Stomach (tissue), 8 donors: ENCODE measurements at regions not wholly inside any gene's neighbourhood (a gene's known extent, or its start where the extent isn't known, plus 50 kb on each side); places are given as distances from the start of the nearest gene placed in this dataset.
"Not testable (repeated sequence)": the region's sequence is repeated elsewhere in the genome, so short reads cannot be mapped to it uniquely, and the experiment has no call there.

Experiments used
- DNase-seq, 2 donors: peaks; one replicate each; pipeline versions ENCODE4 v3.0.0 to v3.0.0-alpha.2; 2013 to 2019
- H3K27ac ChIP-seq, 5 donors: fragments of 200-600 bp in 4 of 5; sonication (generic) in 4 of 5; one replicate each; pipeline ENCODE4 v1.5.1; 2013 to 2019; ENCODE audit warnings: mild to moderate bottlenecking in 1 of 5, moderate library complexity in 1 of 5
- H3K27me3 ChIP-seq, 3 donors: fragments of 200-600 bp; sonication (generic); one replicate each; pipeline ENCODE4 v1.5.1; 2017 to 2019; ENCODE audit warnings: mixed run types in 1 of 3
- H3K36me3 ChIP-seq, 4 donors: fragments of 200-600 bp; sonication (generic); 1 replicate in 3 of 4; 2 replicates in 1 of 4; pipeline ENCODE4 v1.5.1; 2016 to 2019
- H3K4me1 ChIP-seq, 4 donors: fragments of 200-600 bp; sonication (generic); one replicate each; pipeline ENCODE4 v1.5.1; 2016 to 2019
- H3K4me3 ChIP-seq, 4 donors: fragments of 200-600 bp; sonication (generic) in 3 of 4; one replicate each; pipeline ENCODE4 v1.5.1; 2016 to 2019; ENCODE audit warnings: mild to moderate bottlenecking in 1 of 4
- H3K9me3 ChIP-seq, 4 donors: fragments of 200-600 bp; sonication (generic); one replicate each; pipeline ENCODE4 v1.5.1; 2016 to 2019
- WGBS, 5 donors: extraction: QIAGEN DNeasy Blood & Tissue Kit in 3 of 5; methylation state at CpG; one replicate each; pipeline versions ENCODE4 v1.1.5 to v1.1.7; 2013 to 2018; 5-methylcytosine and 5-hydroxymethylcytosine counted together
- intact Hi-C: fragments of 100-400 bp; cut with DNase I; formaldehyde crosslinking; loops from one replicate; pipeline ENCODE4 v1.15.1; 2023; ENCODE audit warnings: low total_unique reads
- donor health status: healthy with polysubstance abuse.
- donor health status: Bipolar disorder and iron deficiency.
- donor health status: healthy.

DNA sequence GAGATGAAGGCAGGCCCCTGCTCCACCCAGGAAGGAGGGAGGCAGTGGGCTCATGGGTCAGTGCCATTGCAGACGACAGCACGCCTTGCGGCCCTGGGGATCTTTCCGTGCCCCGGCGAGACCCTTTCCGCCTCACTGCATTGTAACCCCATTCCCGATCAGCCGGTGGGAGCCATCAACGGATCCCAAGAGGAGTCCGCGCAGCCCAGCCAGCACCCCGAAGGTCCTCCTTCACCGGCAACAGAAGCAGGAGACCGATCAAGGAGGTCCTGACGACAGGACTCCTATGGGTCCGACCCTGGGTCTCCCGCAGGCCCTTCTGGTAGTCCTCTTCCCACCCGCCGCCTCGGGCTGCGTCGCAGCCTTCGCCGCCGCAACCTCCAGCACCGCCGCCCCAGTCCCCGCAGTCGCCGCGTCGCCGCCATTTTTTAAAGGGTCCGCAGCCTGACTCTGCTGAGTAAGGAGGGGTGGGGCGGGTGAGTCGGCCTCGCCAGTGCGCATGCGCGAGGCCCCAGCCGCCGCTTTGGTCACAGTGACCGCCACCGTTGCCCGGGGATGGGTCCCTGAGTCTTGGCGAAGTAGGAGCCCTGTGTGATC, 1417.0 kb upstream of the PCDH10 start:
- H3K9me3 ChIP-seq: peaks cover 0 to 18% (median 9%) of the 10 kb centered on the region in 4 donors
- intact Hi-C loops, H3K4me1 ChIP-seq, H3K4me3 ChIP-seq, H3K36me3 ChIP-seq, H3K27me3 ChIP-seq, DNase-seq, H3K27ac ChIP-seq: not testable (repeated sequence)
- 97 to 99% (median 98%) methylated on average over 10 to 34 of the region's 47 CpGs for WGBS, 5 donors

DNA sequence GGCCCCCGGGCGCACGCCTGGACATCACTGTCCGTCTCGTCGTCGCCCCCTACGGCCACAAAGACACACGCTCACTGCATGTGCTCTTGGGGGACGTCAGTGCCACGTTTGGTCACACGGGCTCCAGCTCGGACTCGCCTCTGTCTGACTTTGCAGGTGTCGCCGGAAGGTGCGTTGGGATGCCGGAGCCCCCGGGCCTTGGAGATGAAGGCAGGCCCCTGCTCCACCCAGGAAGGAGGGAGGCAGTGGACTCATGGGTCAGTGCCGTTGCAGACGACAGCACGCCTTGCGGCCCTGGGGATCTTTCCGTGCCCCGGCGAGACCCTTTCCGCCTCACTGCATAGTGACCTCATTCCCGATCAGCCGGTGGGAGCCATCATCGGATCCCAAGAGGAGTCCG, 1414.8 kb upstream of the PCDH10 start:
- H3K4me3 ChIP-seq, H3K27me3 ChIP-seq, intact Hi-C loops, DNase-seq, H3K27ac ChIP-seq, H3K36me3 ChIP-seq, H3K4me1 ChIP-seq: not testable (repeated sequence)
- 71 to 98% (median 97%) methylated on average over 5 to 23 of the region's 31 CpGs; no CpG with 5 or more reads in 1 of the 5 donors for WGBS, 5 donors
- H3K9me3 ChIP-seq: peaks cover 0 to 15% (median 7%) of the 10 kb centered on the region in 4 donors

DNA sequence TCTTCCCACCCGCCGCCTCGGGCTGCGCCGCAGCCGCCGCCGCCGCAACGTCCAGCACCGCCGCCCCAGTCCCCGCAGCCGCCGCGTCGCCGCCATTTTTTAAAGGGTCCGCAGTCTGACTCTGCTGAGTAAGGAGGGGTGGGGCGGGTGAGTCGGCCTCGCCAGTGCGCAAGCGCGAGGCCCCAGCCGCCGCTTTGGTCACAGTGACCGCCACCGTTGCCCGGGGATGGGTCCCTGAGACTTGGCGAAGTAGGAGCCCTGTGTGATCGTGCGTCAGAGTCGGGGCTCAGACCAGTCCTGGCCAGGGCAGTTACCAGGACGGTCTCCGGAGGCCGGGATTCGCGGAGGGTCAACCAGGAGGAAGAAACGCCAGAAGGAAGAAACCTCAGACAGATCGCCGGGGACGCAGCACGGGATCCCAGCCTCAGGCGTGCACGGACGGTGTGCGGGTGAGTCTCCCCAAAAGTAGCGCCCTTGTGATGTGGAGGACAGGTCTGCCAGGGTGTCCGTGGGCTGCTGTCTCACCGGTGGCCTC, 1414.2 kb upstream of the PCDH10 start:
- intact Hi-C loops, H3K27me3 ChIP-seq, H3K9me3 ChIP-seq, DNase-seq, H3K27ac ChIP-seq, H3K36me3 ChIP-seq, H3K4me1 ChIP-seq, H3K4me3 ChIP-seq: not testable (repeated sequence)
- WGBS, 5 donors: 89 to 98% (median 94%) methylated on average over 13 to 43 of the region's 51 CpGs

DNA sequence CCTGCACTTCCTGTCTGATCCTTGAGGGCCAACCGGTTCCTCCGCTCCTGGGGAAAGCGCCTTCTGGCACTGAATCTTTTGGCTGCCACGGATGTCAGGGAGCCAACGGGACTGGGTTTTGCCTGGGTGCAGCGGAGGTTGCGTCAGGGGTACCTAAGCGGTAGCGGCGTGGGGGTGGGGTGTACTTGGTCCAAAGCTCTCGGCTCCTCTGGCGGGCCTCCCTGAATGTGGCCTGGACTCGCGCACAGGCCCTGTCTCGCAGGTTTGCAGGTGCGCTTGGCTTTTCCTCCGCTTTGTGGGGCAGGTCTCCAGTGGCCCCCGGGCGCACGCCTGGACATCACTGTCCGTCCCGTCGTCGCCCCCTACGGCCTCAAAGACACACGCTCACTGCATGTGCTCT, 1410.1 kb upstream of the PCDH10 start:
- H3K4me1 ChIP-seq, H3K9me3 ChIP-seq, H3K36me3 ChIP-seq, H3K27me3 ChIP-seq, H3K27ac ChIP-seq, intact Hi-C loops, H3K4me3 ChIP-seq, DNase-seq: not testable (repeated sequence)
- 94 to 96% (median 95%) methylated on average over 13 to 18 of the region's 26 CpGs; no CpG with 5 or more reads in 2 of the 5 donors for WGBS, 5 donors

DNA sequence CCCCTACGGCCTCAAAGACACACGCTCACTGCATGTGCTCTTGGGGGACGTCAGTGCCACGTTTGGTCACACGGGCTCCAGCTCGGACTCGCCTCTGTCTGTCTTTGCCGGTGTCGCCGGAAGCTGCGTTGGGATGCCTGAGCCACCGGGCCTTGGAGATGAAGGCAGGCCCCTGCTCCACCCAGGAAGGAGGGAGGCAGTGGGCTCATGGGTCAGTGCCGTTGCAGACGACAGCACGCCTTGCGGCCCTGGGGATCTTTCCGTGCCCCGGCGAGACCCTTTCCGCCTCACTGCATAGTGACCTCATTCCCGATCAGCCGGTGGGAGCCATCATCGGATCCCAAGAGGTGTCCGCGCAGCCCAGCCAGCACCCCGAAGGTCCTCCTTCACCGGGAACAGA, 1407.3 kb upstream of the PCDH10 start:
- H3K27ac ChIP-seq, H3K4me3 ChIP-seq, H3K36me3 ChIP-seq, H3K27me3 ChIP-seq, intact Hi-C loops, H3K4me1 ChIP-seq, H3K9me3 ChIP-seq, DNase-seq: not testable (repeated sequence)
- WGBS, 5 donors: 99 to 100% methylated on average over 5 to 9 of the region's 27 CpGs; no CpG with 5 or more reads in 3 of the 5 donors

DNA sequence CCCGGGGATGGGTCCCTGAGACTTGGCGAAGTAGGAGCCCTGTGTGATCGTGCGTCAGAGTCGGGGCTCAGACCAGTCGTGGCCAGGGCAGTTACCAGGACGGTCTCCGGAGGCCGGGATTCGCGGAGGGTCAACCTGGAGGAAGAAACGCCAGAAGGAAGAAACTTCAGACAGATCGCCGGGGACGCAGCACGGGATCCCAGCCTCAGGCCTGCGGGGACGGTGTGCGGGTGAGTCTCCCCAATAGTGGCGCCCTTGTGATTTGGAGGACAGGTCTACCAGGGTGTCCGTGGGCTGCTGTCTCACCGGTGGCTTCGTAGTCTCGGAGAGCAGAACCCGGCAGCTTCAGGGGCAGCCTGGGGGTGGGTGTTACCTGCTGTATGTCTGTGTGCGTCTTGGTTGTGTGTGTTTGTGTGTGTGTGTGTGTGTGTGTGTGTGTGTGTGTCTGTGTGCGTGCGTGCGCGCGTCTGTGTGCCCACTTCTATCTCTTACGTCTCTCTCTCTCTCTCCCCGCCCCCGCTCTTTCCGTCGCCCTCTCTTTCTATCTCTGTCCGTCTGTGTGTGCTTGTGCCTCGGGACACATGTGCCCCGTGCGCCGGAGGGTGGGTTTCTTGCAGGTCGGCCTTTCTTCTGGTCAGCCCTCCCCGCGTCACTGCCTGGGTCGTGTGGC, 1406.4 kb upstream of the PCDH10 start:
- H3K27ac ChIP-seq, H3K9me3 ChIP-seq, H3K27me3 ChIP-seq, intact Hi-C loops, H3K4me1 ChIP-seq, H3K36me3 ChIP-seq, H3K4me3 ChIP-seq: not testable (repeated sequence)
- 90 to 98% (median 97%) methylated on average over 20 to 42 of the region's 45 CpGs for WGBS, 5 donors
- DNase-seq: peak in 1 of 2 donors; percentile 7

DNA sequence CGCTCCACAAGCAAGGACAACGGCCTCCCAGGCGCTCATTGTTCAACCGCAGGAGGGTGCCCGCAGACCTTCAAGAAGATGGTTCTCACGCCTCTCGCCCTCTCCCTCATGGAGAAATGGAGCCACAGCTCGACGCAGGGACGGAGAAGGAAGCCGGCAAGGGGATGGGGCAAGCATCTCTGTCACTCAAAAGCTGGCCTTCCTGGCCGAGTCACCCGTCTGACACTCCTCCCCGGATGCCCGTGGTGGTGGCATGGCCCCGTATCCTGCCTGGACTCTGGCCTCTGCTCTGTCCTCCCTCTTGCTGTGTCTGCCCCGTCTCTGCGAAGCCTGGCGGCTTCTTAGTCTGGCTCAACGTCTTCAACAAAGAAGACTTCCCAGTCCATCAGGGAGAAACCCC, 1405.7 kb upstream of the PCDH10 start:
- H3K36me3 ChIP-seq, H3K4me3 ChIP-seq, H3K4me1 ChIP-seq, H3K27me3 ChIP-seq, DNase-seq, intact Hi-C loops, H3K27ac ChIP-seq, H3K9me3 ChIP-seq: not testable (repeated sequence)
- WGBS, 5 donors: 91 to 100% (median 93%) methylated on average over 2 to 14 of the region's 20 CpGs

DNA sequence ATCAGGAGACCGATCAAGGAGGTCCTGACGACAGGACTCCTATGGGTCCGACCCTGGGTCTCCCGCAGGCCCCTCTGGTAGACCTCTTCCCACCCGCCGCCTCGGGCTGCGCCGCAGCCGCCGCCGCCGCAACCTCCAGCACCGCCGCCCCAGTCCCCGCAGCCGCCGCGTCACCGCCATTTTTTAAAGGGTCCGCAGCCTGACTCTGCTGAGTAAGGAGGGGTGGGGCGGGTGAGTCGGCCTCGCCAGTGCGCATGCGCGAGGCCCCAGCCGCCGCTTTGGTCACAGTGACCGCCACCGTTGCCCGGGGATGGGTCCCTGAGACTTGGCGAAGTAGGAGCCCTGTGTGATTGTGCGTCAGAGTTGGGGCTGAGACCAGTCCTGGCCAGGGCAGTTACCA, 1401.9 kb upstream of the PCDH10 start:
- H3K27me3 ChIP-seq, H3K4me3 ChIP-seq, DNase-seq: not testable (repeated sequence)

DNA sequence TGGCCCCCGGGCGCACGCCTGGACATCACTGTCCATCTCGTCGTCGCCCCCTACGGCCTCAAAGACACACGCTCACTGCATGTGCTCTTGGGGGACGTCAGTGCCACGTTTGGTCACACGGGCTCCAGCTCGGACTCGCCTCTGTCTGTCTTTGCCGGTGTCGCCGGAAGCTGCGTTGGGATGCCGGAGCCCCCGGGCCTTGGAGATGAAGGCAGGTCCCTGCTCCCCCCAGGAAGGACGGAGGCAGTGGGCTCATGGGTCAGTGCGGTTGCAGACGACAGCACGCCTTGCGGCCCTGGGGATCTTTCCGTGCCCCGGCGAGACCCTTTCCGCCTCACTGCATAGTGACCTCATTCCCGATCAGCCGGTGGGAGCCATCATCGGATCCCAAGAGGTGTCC, 1399.9 kb upstream of the PCDH10 start:
- H3K4me3 ChIP-seq, H3K36me3 ChIP-seq, H3K27me3 ChIP-seq, H3K27ac ChIP-seq, intact Hi-C loops, H3K4me1 ChIP-seq, DNase-seq: not testable (repeated sequence)
- peaks cover 0 to 22% (median 4%) of the 10 kb centered on the region in 4 donors for H3K9me3 ChIP-seq
- 91 to 95% (median 93%) methylated on average over 10 to 15 of the region's 31 CpGs; no CpG with 5 or more reads in 2 of the 5 donors for WGBS, 5 donors

More for the DNA sequence above, 1401.9 kb upstream of the PCDH10 start:
- WGBS, 5 donors: 73 to 99% (median 91%) methylated on average over 1 to 17 of the region's 34 CpGs; no CpG with 5 or more reads in 1 of the 5 donors
- H3K4me1 ChIP-seq, intact Hi-C loops, H3K27ac ChIP-seq, H3K36me3 ChIP-seq: not testable (repeated sequence)
- H3K9me3 ChIP-seq: peaks cover 0 to 22% (median 4%) of the 10 kb centered on the region in 4 donors

DNA sequence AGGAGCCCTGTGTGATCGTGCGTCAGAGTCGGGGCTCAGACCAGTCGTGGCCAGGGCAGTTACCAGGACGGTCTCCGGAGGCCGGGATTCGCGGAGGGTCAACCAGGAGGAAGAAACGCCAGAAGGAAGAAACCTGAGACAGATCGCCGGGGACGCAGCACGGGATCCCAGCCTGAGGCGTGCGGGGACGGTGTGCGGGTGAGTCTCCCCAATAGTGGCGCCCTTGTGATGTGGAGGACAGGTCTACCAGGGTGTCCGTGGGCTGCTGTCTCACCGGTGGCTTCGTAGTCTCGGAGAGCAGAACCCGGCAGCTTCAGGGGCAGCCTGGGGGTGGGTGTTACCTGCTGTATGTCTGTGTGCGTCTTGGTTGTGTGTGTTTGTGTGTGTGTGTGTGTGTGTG, 1399.1 kb upstream of the PCDH10 start:
- H3K27ac ChIP-seq, H3K4me1 ChIP-seq, H3K4me3 ChIP-seq, H3K36me3 ChIP-seq, intact Hi-C loops, H3K27me3 ChIP-seq: not testable (repeated sequence)
- WGBS, 5 donors: 87 to 98% (median 91%) methylated on average over 12 to 25 of the region's 25 CpGs
- peaks cover 0 to 22% (median 4%) of the 10 kb centered on the region in 4 donors for H3K9me3 ChIP-seq
- peak in 1 of 2 donors; percentile 19 for DNase-seq

DNA sequence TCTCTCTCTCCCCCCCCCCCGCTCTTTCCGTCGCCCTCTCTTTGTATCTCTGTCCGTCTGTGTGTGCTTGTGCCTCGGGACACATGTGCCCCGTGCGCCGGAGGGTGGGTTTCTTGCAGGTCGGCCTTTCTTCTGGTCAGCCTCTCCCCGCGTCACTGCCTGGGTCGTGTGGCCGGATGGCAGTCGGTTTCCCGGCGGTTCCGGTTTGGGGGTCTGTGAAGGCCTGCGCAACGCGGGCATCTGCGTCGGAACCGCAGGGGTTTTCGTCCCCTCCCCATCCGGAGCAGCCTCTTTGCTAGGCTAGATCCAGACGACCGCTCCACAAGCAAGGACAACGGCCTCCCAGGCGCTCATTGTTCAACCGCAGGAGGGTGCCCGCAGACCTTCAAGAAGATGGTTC, 1398.6 kb upstream of the PCDH10 start:
- peaks cover 0 to 22% (median 4%) of the 10 kb centered on the region in 4 donors for H3K9me3 ChIP-seq
- H3K4me1 ChIP-seq, H3K4me3 ChIP-seq, H3K27me3 ChIP-seq, H3K36me3 ChIP-seq, DNase-seq, intact Hi-C loops, H3K27ac ChIP-seq: not testable (repeated sequence)
- WGBS, 5 donors: 94 to 99% (median 97%) methylated on average over 20 to 31 of the region's 31 CpGs

DNA sequence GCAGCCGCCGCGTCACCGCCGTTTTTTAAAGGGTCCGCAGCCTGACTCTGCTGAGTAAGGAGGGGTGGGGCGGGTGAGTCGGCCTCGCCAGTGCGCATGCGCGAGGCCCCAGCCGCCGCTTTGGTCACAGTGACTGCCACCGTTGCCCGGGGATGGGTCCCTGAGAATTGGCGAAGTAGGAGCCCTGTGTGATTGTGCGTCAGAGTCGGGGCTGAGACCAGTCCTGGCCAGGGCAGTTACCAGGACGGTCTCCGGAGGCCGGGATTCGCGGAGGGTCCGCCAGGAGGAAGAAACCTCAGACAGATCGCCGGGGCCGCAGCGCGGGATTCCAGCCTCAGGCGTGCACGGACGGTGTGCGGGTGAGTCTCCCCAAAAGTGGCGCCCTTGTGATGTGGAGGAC, 1386.9 kb upstream of the PCDH10 start:
- H3K4me1 ChIP-seq, H3K4me3 ChIP-seq, H3K9me3 ChIP-seq, H3K27me3 ChIP-seq, H3K27ac ChIP-seq, intact Hi-C loops, H3K36me3 ChIP-seq, DNase-seq: not testable (repeated sequence)
- WGBS, 5 donors: 70 to 100% methylated on average over 4 to 28 of the region's 35 CpGs; no CpG with 5 or more reads in 3 of the 5 donors
